GM18517 (cell line): ENCODE measurements at regions not wholly inside any gene's neighbourhood (a gene's known extent, or its start where the extent isn't known, plus 50 kb on each side); places are given as distances from the start of the nearest gene placed in this dataset.
"Not testable (repeated sequence)": the region's sequence is repeated elsewhere in the genome, so short reads cannot be mapped to it uniquely, and the experiment has no call there.

ENCODE experiments used
- ATAC-seq: cut with Tn5 transposase; IDR thresholded peaks from one replicate; pipeline ENCODE4 v1.9.1; 2021; ENCODE audit warnings: mild to moderate bottlenecking, moderate library complexity; ENCODE audit not compliant: unreplicated experiment

- ATAC-seq = no peak
Measured at GRCh38 chr4:64016893-64017292, 392.4 kb downstream of the TECRL start.

- no peak for ATAC-seq
Measured at GRCh38 chr4:64014647-64015046, 394.6 kb downstream of the TECRL start.

- ATAC-seq = peak; percentile 88
Measured at GRCh38 chr4:64001229-64001898, 407.9 kb downstream of the TECRL start.

GRCh38 chr4:64000241-64000640 is 409.0 kb downstream of the TECRL start:
- ATAC-seq = no peak

GRCh38 chr4:63986253-63986652 is 423.0 kb downstream of the TECRL start:
- no peak for ATAC-seq

GRCh38 chr4:63983224-63983623 is 426.0 kb downstream of the TECRL start:
- ATAC-seq = no peak

- ATAC-seq = no peak
Measured at GRCh38 chr4:63965875-63966274, 443.4 kb downstream of the TECRL start.

- ATAC-seq = not testable (repeated sequence)
Measured at GRCh38 chr4:63942706-63943286, 466.5 kb downstream of the TECRL start.

GRCh38 chr4:63937961-63938360 is 471.3 kb downstream of the TECRL start:
- ATAC-seq = no peak

GRCh38 chr4:63922146-63922545 is 487.1 kb downstream of the TECRL start:
- ATAC-seq = no peak

- no peak for ATAC-seq
Measured at GRCh38 chr4:63921561-63921960, 487.7 kb downstream of the TECRL start.

- no peak for ATAC-seq
Measured at GRCh38 chr4:63919636-63920365, 489.4 kb downstream of the TECRL start.

- ATAC-seq = no peak
Measured at GRCh38 chr4:63906660-63907183, 502.5 kb downstream of the TECRL start.

GRCh38 chr4:63904201-63904600 is 505.0 kb downstream of the TECRL start:
- ATAC-seq = no peak

GRCh38 chr4:63901304-63901703 is 507.9 kb downstream of the TECRL start:
- ATAC-seq = no peak

- no peak for ATAC-seq
Measured at GRCh38 chr4:63898961-63899360, 510.3 kb downstream of the TECRL start.

GRCh38 chr4:63894161-63894560 is 515.1 kb downstream of the TECRL start:
- no peak for ATAC-seq

- no peak for ATAC-seq
Measured at GRCh38 chr4:63869370-63869769, 539.9 kb downstream of the TECRL start.

- no peak for ATAC-seq
Measured at GRCh38 chr4:63851496-63851895, 557.8 kb downstream of the TECRL start.

GRCh38 chr4:63841266-63841665 is 568.0 kb downstream of the TECRL start:
- ATAC-seq = no peak

GRCh38 chr4:63831590-63832155 is 577.6 kb downstream of the TECRL start:
- ATAC-seq = no peak
